HuH-7 (cell line): ENCODE measurements at regions not wholly inside any gene's neighbourhood (a gene's known extent, or its start where the extent isn't known, plus 50 kb on each side); places are given as distances from the start of the nearest gene placed in this dataset.
"Not testable (repeated sequence)": the region's sequence is repeated elsewhere in the genome, so short reads cannot be mapped to it uniquely, and the experiment has no call there.

ENCODE experiments used
- DNase-seq: peaks from one replicate; pipeline ENCODE4 v3.0.0; 2011; ENCODE audit warnings: low spot score

GRCh38 chr5:86977190-86977589 is 290.5 kb upstream of the RASA1 start:
- no peak for DNase-seq

- no peak for DNase-seq
Observed at GRCh38 chr5:86977808-86978207, 289.9 kb upstream of the RASA1 start.

GRCh38 chr5:86979811-86980411 is 287.8 kb upstream of the RASA1 start:
- DNase-seq, result no peak

DNA sequence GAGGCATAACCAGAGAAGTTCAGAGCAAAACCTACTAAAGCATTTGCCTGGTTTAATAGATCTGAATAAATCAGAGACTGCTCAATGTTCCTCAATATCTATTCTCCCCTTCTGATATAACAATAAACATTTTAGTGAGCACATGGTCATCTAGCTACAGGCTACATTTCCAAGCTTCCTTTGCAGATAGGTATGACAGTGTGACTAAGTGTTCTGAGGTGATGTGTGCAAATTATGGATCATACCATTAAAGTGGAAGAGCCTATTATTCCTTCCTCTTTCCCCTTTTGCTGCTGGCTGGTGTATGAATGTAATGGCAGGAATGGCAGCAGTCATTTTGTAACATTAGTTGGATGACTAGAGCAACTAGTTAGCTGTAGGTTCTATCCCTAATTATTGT is 285.8 kb upstream of the RASA1 start:
- no peak for DNase-seq

GRCh38 chr5:86983208-86983607 is 284.5 kb upstream of the RASA1 start:
- no peak for DNase-seq

GRCh38 chr5:86986837-86987236 is 280.8 kb upstream of the RASA1 start:
- DNase-seq, result no peak

DNA sequence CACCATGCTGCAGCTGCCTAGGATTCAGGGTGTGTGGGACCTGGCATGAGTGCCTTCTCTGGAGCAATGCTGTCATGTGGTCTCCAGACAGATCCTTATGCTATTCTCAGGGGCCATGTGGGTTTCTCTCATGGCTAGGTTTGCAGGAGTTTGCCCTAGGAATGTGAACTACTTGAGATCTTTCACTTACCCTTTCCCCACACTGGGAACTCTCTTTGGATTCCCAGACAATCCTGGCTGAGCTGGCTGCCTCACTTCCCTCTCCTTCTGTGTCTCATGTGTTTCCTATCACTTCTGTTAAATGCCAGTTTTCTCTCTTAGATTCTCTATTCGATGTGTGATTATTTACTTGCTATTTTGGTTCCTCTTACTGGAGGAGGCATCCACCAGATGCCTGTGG is 270.2 kb upstream of the RASA1 start:
- DNase-seq, result no peak

DNA sequence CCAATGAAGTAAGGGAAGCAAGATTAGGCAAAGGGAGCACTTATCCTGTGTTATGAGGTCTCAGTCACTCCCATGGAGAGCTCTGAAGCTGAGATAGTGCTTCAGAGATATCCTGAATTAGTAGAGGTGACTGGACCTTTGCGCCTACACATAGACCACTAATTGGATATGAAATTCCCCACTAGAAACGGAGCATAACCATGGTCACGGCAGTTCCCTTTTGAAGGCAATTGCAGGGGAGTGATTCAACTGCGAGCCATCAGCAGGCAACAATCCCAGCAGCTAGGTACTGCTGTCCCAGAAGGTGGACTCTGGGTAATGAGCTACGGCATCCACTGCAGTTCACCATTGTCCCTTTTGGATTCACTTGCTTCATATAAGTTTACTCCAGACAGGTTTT is 267.7 kb upstream of the RASA1 start:
- DNase-seq, result no peak

GRCh38 chr5:87002485-87002884 is 265.2 kb upstream of the RASA1 start:
- no peak for DNase-seq

- no peak for DNase-seq
Observed at GRCh38 chr5:87004101-87004500, 263.6 kb upstream of the RASA1 start.

- DNase-seq, result no peak
Observed at GRCh38 chr5:87007737-87008136, 259.9 kb upstream of the RASA1 start.

GRCh38 chr5:87008751-87009560 is 258.7 kb upstream of the RASA1 start:
- no peak for DNase-seq

GRCh38 chr5:87010736-87011135 is 256.9 kb upstream of the RASA1 start:
- no peak for DNase-seq

DNA sequence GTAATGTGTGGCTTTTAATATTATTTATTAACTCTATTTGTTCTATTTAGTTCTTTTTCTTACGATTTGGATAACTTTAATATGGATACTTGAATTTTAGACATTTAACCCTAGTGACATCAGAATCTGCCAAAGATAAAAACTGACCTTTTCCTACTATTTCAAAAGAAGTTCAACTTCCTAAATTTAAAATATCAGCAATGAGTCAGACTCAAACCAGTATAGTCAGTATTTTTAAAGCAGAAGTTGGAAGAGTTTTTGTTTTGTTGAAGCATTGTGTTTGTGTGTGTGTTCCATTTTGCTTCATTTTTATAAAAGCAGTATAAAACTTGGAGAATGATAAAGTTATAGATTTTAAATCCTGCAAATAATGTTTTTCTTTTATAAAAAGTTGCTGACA is 251.8 kb upstream of the RASA1 start:
- no peak for DNase-seq

DNA sequence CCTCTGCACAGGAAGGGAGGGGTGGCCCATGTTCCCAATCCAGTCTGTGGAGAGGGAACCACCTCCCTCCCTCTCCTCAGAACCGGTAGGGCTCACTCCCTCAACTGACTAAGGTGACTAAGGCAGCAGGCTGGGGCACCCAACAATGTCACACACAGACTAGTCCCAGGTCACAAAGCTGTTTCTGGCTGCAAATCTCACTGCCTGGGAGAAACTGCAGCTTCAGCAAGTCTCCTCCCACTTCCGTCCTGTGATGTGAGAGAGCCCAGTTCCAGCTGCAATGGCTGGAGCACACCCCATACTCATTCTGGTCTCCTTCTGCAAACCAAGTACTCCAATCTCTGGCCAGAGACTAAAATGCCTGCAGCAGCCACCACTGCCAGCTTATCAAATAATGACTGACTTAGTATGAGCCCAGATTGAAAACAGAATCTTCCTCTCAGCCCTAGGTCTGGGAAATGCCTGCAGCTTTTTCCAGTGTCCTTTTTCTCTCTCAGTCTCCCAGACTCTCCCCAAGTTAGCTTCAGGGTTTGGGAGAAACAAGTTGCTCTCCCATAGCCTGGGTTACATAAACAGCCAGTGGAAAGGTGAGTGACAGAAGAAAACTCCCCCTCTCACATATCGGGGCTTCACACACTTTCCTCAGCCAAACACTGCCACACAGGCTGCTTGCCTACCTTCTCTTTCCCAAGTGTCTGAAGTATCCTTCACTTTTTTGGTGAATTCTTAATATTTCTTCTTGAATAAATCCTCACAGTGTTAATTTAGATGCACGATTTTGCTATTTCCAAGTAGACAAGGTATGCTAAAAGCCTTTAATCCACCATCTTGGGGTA is 247.4 kb upstream of the RASA1 start:
- peak; percentile 13 for DNase-seq

GRCh38 chr5:87022415-87022814 is 245.3 kb upstream of the RASA1 start:
- no peak for DNase-seq

DNA sequence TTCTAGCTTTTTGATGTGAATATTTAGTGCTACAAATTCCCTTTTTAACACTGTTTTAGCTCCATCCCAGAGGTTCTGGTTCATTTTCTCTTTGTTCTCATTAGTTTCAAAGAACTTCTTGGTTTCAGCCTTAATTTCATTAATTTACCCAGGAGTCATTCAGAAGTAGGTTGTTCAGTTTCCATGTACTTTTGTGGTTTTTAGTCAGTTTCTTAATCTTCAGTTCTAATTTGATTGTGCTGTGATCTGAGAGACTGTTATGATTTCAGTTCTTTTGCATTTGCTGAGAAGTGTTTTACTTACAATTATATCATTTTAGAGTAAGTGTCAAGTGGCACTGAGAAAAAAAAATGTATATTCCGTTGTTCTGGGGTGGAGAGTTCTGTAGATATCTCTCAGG is 240.1 kb upstream of the RASA1 start:
- DNase-seq, result no peak

- DNase-seq, result no peak
Observed at GRCh38 chr5:87029951-87030350, 237.7 kb upstream of the RASA1 start.

DNA sequence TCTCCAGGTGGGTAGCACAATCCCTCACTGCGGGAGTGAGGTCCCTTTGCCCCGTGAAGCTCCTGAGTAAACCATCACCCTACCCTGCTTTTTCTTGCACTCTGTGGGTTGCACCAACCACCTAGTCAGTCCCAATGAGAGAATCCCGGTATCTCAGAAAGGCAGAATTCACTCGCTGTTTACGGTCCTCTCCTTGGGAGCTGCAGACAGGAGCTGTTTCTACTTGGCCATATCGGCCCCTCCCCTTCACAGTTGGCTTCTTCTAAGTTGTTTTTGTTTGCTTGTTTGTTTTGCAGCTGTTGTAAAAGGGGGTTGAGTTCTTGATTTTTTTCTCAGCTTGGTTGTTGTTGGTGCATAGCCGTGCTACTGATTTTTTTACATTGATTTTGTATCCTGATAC is 237.0 kb upstream of the RASA1 start:
- DNase-seq, result no peak

DNA sequence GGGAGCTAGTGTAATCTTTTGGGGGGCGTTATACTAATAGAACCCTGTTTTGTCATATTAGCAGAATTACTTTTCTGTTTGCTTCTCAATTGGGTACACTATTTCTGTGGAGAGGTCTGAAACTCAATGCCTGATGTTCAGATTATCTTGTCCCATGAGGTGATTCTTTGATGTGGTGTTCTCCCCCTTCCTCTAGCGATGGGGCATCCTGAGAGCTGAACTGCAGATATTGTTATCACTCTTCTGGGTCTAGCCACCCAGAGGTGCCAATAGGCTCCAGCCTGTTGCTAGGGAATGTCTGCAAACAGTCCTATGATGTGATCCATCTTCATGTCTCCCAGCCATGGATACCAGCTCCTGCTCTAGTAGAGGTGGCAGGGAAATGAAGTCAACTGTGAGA is 233.1 kb upstream of the RASA1 start:
- DNase-seq, result no peak

- no peak for DNase-seq
Observed at GRCh38 chr5:87042554-87042953, 225.1 kb upstream of the RASA1 start.

DNA sequence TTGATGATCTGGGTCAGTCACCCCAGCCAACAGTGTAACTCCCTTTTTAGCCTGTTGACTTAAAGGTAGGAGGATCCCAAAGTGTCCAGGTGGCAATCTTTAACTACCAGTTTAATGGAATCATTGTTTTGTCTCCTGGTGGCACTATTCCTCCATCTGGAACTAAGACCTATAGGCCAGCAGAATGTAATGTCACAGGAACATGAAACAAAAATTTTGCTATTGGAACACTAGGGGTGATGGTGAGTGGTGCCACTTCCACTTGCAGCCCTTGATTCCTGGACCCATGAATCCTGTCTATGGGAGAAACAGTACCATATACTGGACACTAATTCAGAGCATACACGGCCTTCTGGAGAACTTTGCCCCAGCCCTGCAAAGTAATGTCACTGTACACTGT is 219.5 kb upstream of the RASA1 start:
- no peak for DNase-seq

GRCh38 chr5:87049012-87049411 is 218.7 kb upstream of the RASA1 start:
- DNase-seq, result not testable (repeated sequence)
